ENCODE measurements at regions not wholly inside any gene's neighbourhood (a gene's known extent, or its start where the extent isn't known, plus 50 kb on each side); places are given as distances from the start of the nearest gene placed in this dataset.

- TF ChIP-seq, protein P1, sequence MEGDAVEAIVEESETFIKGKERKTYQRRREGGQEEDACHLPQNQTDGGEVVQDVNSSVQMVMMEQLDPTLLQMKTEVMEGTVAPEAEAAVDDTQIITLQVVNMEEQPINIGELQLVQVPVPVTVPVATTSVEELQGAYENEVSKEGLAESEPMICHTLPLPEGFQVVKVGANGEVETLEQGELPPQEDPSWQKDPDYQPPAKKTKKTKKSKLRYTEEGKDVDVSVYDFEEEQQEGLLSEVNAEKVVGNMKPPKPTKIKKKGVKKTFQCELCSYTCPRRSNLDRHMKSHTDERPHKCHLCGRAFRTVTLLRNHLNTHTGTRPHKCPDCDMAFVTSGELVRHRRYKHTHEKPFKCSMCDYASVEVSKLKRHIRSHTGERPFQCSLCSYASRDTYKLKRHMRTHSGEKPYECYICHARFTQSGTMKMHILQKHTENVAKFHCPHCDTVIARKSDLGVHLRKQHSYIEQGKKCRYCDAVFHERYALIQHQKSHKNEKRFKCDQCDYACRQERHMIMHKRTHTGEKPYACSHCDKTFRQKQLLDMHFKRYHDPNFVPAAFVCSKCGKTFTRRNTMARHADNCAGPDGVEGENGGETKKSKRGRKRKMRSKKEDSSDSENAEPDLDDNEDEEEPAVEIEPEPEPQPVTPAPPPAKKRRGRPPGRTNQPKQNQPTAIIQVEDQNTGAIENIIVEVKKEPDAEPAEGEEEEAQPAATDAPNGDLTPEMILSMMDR (IDR thresholded peaks at IDR 0.05): no peak
- no peak for TF ChIP-seq POLR2A (IDR thresholded peaks at IDR 0.05)
Observed at GRCh38 chr10:78405736-78406135, 372.1 kb downstream of the RPS24 start.

Data from thyroid gland (tissue), 4 donors.